Stimulated activated memory B cell treated with anti-CD40 and anti-IgM and Interleukin-4, amounts not matched to agents 10 μg/mL and 1 μg/mL and 100 μg/mL, for 72 hours (primary cell): ENCODE measurements at regions not wholly inside any gene's neighbourhood (a gene's known extent, or its start where the extent isn't known, plus 50 kb on each side); places are given as distances from the start of the nearest gene placed in this dataset.

Source experiments
- ATAC-seq: fragments of 150-1000 bp; cut with Tn5 transposase; 2 replicates; pipeline ENCODE4 v1.10.0; 2021
- H3K27ac Mint-ChIP-seq: one replicate; pipeline ENCODE4 v1.8.0; 2022; ENCODE audit warnings: mild to moderate bottlenecking, mixed read lengths
- H3K27me3 Mint-ChIP-seq: one replicate; pipeline ENCODE4 v1.8.0; 2022; ENCODE audit warnings: mixed read lengths
- H3K36me3 Mint-ChIP-seq: one replicate; pipeline ENCODE4 v1.8.0; 2022; ENCODE audit warnings: mixed read lengths
- H3K4me1 Mint-ChIP-seq: one replicate; pipeline ENCODE4 v1.8.0; 2022; ENCODE audit warnings: mixed read lengths
- H3K4me3 Mint-ChIP-seq: one replicate; pipeline ENCODE4 v1.8.0; 2022; ENCODE audit warnings: mild to moderate bottlenecking, moderate library complexity, mixed read lengths
- H3K9me3 Mint-ChIP-seq: one replicate; pipeline ENCODE4 v1.8.0; 2022; ENCODE audit warnings: mixed read lengths

DNA sequence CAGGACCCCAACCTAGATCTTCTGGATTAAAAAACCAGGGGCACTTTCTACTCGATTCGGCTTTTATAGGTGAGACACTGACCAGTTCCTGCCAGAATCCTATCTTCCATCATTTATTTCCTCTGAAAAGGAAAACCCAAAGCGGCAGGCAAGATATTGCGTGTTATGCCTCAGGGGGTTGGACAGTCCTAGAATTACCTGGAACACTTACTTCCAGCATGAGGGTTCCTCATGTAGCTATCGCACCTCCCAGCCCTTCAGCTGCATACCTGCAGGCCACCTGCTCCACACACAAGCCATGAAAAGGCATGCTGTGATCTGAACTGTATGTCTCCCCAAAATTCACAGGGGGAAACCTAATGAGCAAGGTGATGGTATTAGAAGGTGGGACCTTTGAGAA is 58.3 kb upstream of the DLG1 start:
- no peak overlapping the region for H3K4me3 Mint-ChIP-seq
- ATAC-seq: no peak
- peaks cover 14% of the 10 kb centered on the region for H3K9me3 Mint-ChIP-seq
- H3K4me1 Mint-ChIP-seq: peaks cover 7% of the 10 kb centered on the region
- H3K36me3 Mint-ChIP-seq: peaks cover 14% of the 10 kb centered on the region
- H3K27ac Mint-ChIP-seq: no peak overlapping the region
- H3K27me3 Mint-ChIP-seq: peaks cover 31% of the 10 kb centered on the region

DNA sequence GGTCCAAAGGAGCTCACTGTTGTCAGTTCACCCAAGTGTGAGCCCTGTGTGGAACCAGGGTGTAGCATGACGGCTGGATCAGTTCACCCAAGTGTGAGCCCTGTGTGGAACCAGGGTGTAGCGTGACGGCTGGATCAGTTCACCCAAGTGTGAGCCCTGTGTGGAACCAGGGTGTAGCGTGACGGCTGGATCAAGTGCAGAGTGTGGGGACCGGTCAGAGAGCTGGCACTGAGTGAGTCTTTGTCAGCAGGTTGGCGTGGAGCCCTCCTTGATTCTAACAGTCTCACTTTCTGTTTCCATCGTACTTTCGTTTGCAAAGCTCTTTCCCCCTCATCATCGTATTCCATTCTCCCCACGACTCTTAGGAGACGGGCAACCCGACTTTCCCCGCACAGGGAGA is 57.9 kb upstream of the DLG1 start:
- Mint-ChIP-seq H3K27me3 (peaks cover 31% of the 10 kb centered on the region), H3K4me1 (peaks cover 7% of the 10 kb centered on the region), H3K4me3 (no peak overlapping the region), H3K9me3 (peaks cover 13% of the 10 kb centered on the region), H3K27ac (no peak overlapping the region), H3K36me3 (peaks cover 14% of the 10 kb centered on the region)
- ATAC-seq: no peak

GRCh38 chr3:197355713-197356112 is 57.3 kb upstream of the DLG1 start:
- H3K9me3 Mint-ChIP-seq: peaks cover 8% of the 10 kb centered on the region
- H3K36me3 Mint-ChIP-seq: peaks cover 14% of the 10 kb centered on the region
- H3K27ac Mint-ChIP-seq: no peak overlapping the region
- ATAC-seq: no peak
- no peak overlapping the region for H3K4me3 Mint-ChIP-seq
- peaks cover 7% of the 10 kb centered on the region for H3K4me1 Mint-ChIP-seq
- H3K27me3 Mint-ChIP-seq: peaks cover 31% of the 10 kb centered on the region

DNA sequence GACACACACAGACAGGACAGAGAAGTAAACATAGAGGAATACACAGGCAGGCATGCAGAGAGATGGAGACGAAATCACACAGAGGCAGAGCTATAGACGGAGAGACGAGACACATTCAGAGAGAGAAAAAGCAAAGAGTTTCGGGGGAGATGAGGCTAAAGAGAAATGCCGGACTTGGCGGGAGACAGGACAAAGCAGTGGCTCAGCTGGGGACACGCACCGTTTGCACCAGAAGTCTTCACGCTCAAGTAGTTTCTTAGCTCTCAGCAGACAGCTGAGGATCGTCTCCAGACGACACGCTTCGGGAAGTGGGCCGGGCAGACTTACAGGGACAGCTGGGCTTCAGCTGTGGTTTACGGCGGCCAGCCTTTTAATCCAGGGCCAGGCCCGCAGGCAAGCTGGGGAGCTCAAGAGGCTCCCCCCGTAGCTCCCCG is 56.2 kb upstream of the DLG1 start:
- ATAC-seq: no peak
- H3K4me3 Mint-ChIP-seq: no peak overlapping the region
- H3K9me3 Mint-ChIP-seq: peaks cover 3% of the 10 kb centered on the region
- no peak overlapping the region for H3K27ac Mint-ChIP-seq
- H3K27me3 Mint-ChIP-seq: peaks cover 31% of the 10 kb centered on the region
- peaks cover 7% of the 10 kb centered on the region for H3K4me1 Mint-ChIP-seq
- peaks cover 4% of the 10 kb centered on the region for H3K36me3 Mint-ChIP-seq

DNA sequence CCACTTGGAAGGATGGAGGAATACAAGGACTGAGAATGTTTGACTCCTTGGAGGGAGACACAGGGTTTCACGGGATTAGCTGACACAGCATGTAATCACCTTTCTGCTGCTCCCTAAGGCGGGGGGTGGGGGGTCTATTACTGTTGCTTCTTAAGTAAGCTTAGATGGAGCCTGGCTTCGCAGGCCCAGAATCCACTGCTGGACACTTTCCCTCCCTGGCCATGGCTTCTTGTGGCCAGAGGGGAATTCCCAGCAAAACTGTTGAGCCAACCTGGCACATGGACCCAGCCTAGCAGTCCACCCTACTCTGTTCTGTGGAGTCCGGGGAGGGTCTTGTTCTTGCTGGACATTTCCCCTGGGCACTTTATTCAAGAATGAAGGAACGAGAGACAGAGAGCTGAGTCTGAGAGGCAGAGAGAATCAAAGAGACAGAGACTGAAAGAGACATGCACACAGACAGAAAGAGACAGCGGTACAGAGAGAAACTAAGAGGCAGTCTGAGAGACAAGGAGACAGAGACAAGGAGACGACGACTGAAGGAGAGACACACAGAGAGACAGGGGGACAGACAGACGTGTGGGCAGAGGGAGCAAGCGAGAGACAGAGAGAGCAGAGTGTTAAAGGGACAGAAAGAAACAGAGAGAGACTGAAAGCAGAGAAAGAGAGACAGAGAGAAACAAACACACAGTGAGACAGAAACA is 55.6 kb upstream of the DLG1 start:
- Mint-ChIP-seq H3K36me3 (no peaks in the 10 kb centered on the region), H3K4me3 (no peak overlapping the region)
- no peak for ATAC-seq

DNA sequence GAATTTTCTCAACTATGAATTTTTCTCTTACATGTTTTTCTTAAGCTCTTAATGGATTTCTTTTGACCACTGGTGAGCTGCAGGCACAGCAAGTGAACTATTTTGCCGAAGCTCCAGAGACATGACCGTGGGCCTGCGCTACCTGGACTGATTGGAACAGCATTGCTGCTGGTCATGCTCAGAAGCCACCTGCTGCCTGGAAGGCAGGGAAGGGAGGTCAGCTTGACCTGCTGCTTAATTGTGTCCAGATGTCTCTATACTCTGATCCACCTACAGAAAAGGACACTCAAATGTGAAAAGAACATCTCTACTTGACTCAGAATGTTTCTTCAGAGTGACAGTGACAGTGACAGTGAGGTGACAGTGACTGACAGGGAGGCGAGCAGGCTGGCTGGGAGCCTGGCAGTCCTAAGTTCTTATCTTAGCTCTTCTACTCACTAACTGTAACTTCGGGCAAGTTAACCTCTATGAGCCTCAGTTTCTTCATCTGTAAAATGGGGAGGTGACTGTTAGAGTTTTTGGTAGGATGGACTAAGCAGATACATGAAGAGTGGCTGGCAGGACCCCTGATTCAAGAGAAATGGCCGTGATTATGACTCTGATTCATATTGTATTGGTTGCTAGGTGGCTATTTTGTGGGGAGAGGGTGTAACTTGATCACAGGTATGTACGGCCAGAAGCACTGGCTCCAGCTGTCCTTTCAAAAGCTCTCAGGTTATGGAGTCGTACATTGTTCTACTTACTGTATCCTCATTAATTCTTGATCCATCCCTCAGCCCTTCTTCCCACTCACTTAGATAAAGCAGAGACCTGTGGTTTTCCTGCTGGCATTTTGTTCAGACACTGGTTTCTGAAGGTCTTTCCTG is 54.8 kb upstream of the DLG1 start:
- no peak overlapping the region for H3K4me3 Mint-ChIP-seq
- no peaks in the 10 kb centered on the region for H3K36me3 Mint-ChIP-seq
- no peak overlapping the region for H3K27ac Mint-ChIP-seq
- no peak for ATAC-seq
- H3K9me3 Mint-ChIP-seq: no peaks in the 10 kb centered on the region
- peaks cover 31% of the 10 kb centered on the region for H3K27me3 Mint-ChIP-seq
- H3K4me1 Mint-ChIP-seq: peaks cover 7% of the 10 kb centered on the region

More for the DNA sequence above, 55.6 kb upstream of the DLG1 start:
- H3K27ac Mint-ChIP-seq: no peak overlapping the region
- peaks cover 31% of the 10 kb centered on the region for H3K27me3 Mint-ChIP-seq
- peaks cover 7% of the 10 kb centered on the region for H3K4me1 Mint-ChIP-seq
- no peaks in the 10 kb centered on the region for H3K9me3 Mint-ChIP-seq

DNA sequence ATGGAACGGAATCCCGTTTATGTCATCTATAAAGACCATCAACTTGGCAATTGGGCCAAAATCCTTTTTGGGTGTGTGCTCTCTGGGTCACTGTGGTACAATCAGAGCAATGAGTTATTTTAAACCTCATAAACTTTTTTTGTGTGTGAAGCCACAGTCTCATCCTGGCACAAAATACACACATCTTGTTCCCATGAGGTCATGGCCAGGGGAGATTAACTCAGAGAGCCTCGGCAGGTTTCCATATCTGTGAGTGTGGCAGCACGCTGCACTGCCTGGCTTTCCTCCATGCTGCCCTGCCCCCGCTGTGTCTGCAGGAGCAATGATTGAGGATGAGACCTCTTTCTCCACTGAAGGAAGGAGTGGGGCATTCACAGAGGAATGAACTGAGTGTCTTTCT is 54.0 kb upstream of the DLG1 start:
- H3K27me3 Mint-ChIP-seq: peaks cover 28% of the 10 kb centered on the region
- no peak for ATAC-seq
- no peak overlapping the region for H3K27ac Mint-ChIP-seq
- no peaks in the 10 kb centered on the region for H3K36me3 Mint-ChIP-seq
- peaks cover 7% of the 10 kb centered on the region for H3K4me1 Mint-ChIP-seq
- no peaks in the 10 kb centered on the region for H3K9me3 Mint-ChIP-seq
- no peak overlapping the region for H3K4me3 Mint-ChIP-seq

DNA sequence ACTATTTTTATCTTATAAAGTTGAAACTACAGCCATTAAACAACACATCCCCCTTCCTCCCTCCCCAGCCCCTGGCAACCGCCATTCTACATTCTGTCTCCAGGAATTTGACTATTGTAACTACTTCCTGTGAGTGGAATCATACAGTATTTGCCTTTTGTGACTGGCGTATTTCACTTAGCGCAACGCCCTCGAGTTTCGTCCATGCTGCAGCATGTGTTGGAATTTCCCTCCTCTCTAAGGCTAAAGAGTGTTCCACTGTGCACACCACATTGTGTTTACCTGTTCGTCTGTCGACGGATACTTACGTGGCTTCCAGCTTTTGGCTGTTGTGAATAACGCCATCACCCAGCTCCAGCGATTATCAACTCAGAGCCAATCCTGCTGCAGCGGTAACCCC is 52.0 kb upstream of the DLG1 start:
- Mint-ChIP-seq H3K9me3 (no peaks in the 10 kb centered on the region), H3K4me1 (peaks cover 7% of the 10 kb centered on the region), H3K27ac (no peak overlapping the region), H3K27me3 (peaks cover 16% of the 10 kb centered on the region), H3K4me3 (no peak overlapping the region), H3K36me3 (no peaks in the 10 kb centered on the region)
- ATAC-seq: no peak

DNA sequence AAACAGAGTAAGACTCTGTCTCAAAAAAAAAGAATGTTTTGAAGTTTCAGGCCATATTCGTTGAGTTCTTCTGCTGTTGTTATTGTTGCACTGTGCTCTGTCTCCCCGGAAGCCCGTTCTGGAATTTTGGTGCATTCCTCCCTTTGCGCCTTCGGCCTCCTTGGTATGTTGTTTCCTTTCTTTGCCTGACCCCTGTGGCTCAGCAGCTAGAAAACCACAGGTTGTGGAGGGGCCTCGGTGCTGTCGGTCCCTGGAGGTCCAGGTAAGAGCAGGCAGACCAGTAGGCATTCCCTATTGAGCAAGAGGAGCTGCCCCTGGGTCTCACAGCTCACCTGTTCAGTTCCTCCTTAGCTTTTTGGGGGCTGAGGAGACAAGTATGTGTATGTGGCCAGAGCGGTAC is 51.0 kb upstream of the DLG1 start:
- no peak for ATAC-seq
- H3K9me3 Mint-ChIP-seq: no peaks in the 10 kb centered on the region
- H3K4me1 Mint-ChIP-seq: peaks cover 4% of the 10 kb centered on the region
- H3K27ac Mint-ChIP-seq: no peak overlapping the region
- no peaks in the 10 kb centered on the region for H3K36me3 Mint-ChIP-seq
- H3K27me3 Mint-ChIP-seq: peaks cover 7% of the 10 kb centered on the region
- H3K4me3 Mint-ChIP-seq: no peak overlapping the region
